Stomach (tissue), 4 donors: ENCODE measurements at regions not wholly inside any gene's neighbourhood (a gene's known extent, or its start where the extent isn't known, plus 50 kb on each side); places are given as distances from the start of the nearest gene placed in this dataset.

ENCODE experiments used
- CTCF ChIP-seq, 7 experiments: fragments of 450-650 bp in 4 of 7; fragments of 200-600 bp in 3 of 7; sonication (generic) in 3 of 7; IDR thresholded peaks; one replicate each; pipeline ENCODE4 v1.5.1; 2016 to 2019; ENCODE audit warnings: antibody characterized with exemption in 7 of 7, control low read depth in 2 of 7, mild to moderate bottlenecking in 1 of 7
- POLR2A ChIP-seq, 4 donors: fragments of 450-650 bp; IDR thresholded peaks; one replicate each; pipeline ENCODE4 v1.6.1; 2016; ENCODE audit warnings: antibody characterized with exemption in 4 of 4, control low read depth in 2 of 4, mild to moderate bottlenecking in 1 of 4, moderate library complexity in 1 of 4
- POLR2AphosphoS5 ChIP-seq, 3 donors: sonication (generic); formaldehyde crosslinking; IDR thresholded peaks; one replicate each; pipeline ENCODE4 v1.6.1; 2016; ENCODE audit warnings: antibody characterized with exemption in 3 of 3

GRCh38 chr10:2120746-2121145, 383.4 kb upstream of the ADARB2 start:
- TF ChIP-seq CTCF (IDR thresholded peaks at IDR 0.05) (no peak), POLR2A (IDR thresholded peaks at IDR 0.05) (no peak), POLR2AphosphoS5 (IDR thresholded peaks at IDR 0.05) (no peak)
